ENCODE measurements at regions not wholly inside any gene's neighbourhood (a gene's known extent, or its start where the extent isn't known, plus 50 kb on each side); places are given as distances from the start of the nearest gene placed in this dataset.

GRCh38 chr20:11564491-11564890, 353.2 kb upstream of the BTBD3 start:
- TF ChIP-seq, protein P1, sequence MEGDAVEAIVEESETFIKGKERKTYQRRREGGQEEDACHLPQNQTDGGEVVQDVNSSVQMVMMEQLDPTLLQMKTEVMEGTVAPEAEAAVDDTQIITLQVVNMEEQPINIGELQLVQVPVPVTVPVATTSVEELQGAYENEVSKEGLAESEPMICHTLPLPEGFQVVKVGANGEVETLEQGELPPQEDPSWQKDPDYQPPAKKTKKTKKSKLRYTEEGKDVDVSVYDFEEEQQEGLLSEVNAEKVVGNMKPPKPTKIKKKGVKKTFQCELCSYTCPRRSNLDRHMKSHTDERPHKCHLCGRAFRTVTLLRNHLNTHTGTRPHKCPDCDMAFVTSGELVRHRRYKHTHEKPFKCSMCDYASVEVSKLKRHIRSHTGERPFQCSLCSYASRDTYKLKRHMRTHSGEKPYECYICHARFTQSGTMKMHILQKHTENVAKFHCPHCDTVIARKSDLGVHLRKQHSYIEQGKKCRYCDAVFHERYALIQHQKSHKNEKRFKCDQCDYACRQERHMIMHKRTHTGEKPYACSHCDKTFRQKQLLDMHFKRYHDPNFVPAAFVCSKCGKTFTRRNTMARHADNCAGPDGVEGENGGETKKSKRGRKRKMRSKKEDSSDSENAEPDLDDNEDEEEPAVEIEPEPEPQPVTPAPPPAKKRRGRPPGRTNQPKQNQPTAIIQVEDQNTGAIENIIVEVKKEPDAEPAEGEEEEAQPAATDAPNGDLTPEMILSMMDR (conservative IDR thresholded peaks at IDR 0.05; ENCODE audit: low read depth, low read length): no peak
- Histone ChIP-seq H3K79me2 (ENCODE audit: insufficient read depth, low read depth) (no peaks in the 10 kb centered on the region), H3K27ac (no peak overlapping the region), H3K4me2 (no peak overlapping the region), H3K4me1 (ENCODE audit: low read depth, poor library complexity, severe bottlenecking) (no peaks in the 10 kb centered on the region), H3K27me3 (ENCODE audit: insufficient read depth, low read depth) (no peaks in the 10 kb centered on the region), H3K9ac (no peak overlapping the region), H4K20me1 (ENCODE audit: insufficient read depth) (no peaks in the 10 kb centered on the region), H3K4me3 (IDR thresholded peaks at IDR 0.05; ENCODE audit: insufficient read depth, low read depth, low read length) (no peak overlapping the region), H2AFZ (ENCODE audit: low read depth) (no peak overlapping the region), H3K36me3 (ENCODE audit: insufficient read depth) (no peaks in the 10 kb centered on the region)

- Histone ChIP-seq H3K79me2 (ENCODE audit: insufficient read depth, low read depth) (no peaks in the 10 kb centered on the region), H3K27ac (no peak overlapping the region), H3K36me3 (ENCODE audit: insufficient read depth) (no peaks in the 10 kb centered on the region), H3K4me1 (ENCODE audit: low read depth, poor library complexity, severe bottlenecking) (no peaks in the 10 kb centered on the region), H2AFZ (ENCODE audit: low read depth) (no peak overlapping the region), H3K4me3 (IDR thresholded peaks at IDR 0.05; ENCODE audit: insufficient read depth, low read depth, low read length) (no peak overlapping the region), H3K4me2 (no peak overlapping the region), H3K9ac (no peak overlapping the region), H4K20me1 (ENCODE audit: insufficient read depth) (no peaks in the 10 kb centered on the region), H3K27me3 (ENCODE audit: insufficient read depth, low read depth) (no peaks in the 10 kb centered on the region)
- TF ChIP-seq, protein P1 (conservative IDR thresholded peaks at IDR 0.05; ENCODE audit: low read depth, low read length): no peak
Observed at GRCh38 chr20:11569163-11569562, 348.5 kb upstream of the BTBD3 start.

GRCh38 chr20:11573507-11573906, 344.2 kb upstream of the BTBD3 start:
- Histone ChIP-seq H3K4me3 (IDR thresholded peaks at IDR 0.05; ENCODE audit: insufficient read depth, low read depth, low read length) (no peak overlapping the region), H3K36me3 (ENCODE audit: insufficient read depth) (no peaks in the 10 kb centered on the region), H3K4me1 (ENCODE audit: low read depth, poor library complexity, severe bottlenecking) (no peaks in the 10 kb centered on the region), H3K79me2 (ENCODE audit: insufficient read depth, low read depth) (no peaks in the 10 kb centered on the region), H3K27me3 (ENCODE audit: insufficient read depth, low read depth) (no peaks in the 10 kb centered on the region), H3K4me2 (no peak overlapping the region), H4K20me1 (ENCODE audit: insufficient read depth) (no peaks in the 10 kb centered on the region), H2AFZ (ENCODE audit: low read depth) (no peak overlapping the region), H3K27ac (no peak overlapping the region), H3K9ac (no peak overlapping the region)
- TF ChIP-seq, protein P1 (conservative IDR thresholded peaks at IDR 0.05; ENCODE audit: low read depth, low read length): no peak

GRCh38 chr20:11581271-11581670, 336.4 kb upstream of the BTBD3 start:
- Histone ChIP-seq H4K20me1 (ENCODE audit: insufficient read depth) (no peaks in the 10 kb centered on the region), H3K4me2 (no peak overlapping the region), H3K4me1 (ENCODE audit: low read depth, poor library complexity, severe bottlenecking) (no peaks in the 10 kb centered on the region), H3K27ac (no peak overlapping the region), H3K27me3 (ENCODE audit: insufficient read depth, low read depth) (no peaks in the 10 kb centered on the region), H3K9ac (no peak overlapping the region), H3K36me3 (ENCODE audit: insufficient read depth) (no peaks in the 10 kb centered on the region), H3K4me3 (IDR thresholded peaks at IDR 0.05; ENCODE audit: insufficient read depth, low read depth, low read length) (no peak overlapping the region), H3K79me2 (ENCODE audit: insufficient read depth, low read depth) (no peaks in the 10 kb centered on the region), H2AFZ (ENCODE audit: low read depth) (no peak overlapping the region)
- TF ChIP-seq, protein P1 (conservative IDR thresholded peaks at IDR 0.05; ENCODE audit: low read depth, low read length): no peak

Data from KMS-11 (cell line).